Bronchial epithelial cell (primary cell): ENCODE measurements at regions not wholly inside any gene's neighbourhood (a gene's known extent, or its start where the extent isn't known, plus 50 kb on each side); places are given as distances from the start of the nearest gene placed in this dataset.

Source experiments
- DNase-seq: peaks from one replicate; pipeline ENCODE4 v3.0.0-alpha.2; 2010; ENCODE audit warnings: low read depth
- FAIRE-seq: peaks from 2 replicates; lab custom pipeline; 2011; peaks lifted over from hg19 to GRCh38; lab: Jason Lieb, UNC
- H3K27me3 ChIP-seq: 2 replicates; pipeline ENCODE4 v1.5.1; 2011; ENCODE audit warnings: low read length; ENCODE audit not compliant: control insufficient read depth, insufficient read depth
- H3K36me3 ChIP-seq: 2 replicates; pipeline ENCODE4 v1.5.1; 2011; ENCODE audit warnings: low read length; ENCODE audit not compliant: control insufficient read depth, insufficient read depth
- H3K4me3 ChIP-seq: 2 replicates; pipeline ENCODE4 v1.5.1; 2011; ENCODE audit warnings: mild to moderate bottlenecking, low read depth, low read length, control low read depth
- CTCF ChIP-seq: IDR thresholded peaks from 2 replicates; pipeline ENCODE4 v1.5.1; 2011; ENCODE audit warnings: mild to moderate bottlenecking, moderate library complexity, low read length, control low read depth, inconsistent platforms; ENCODE audit not compliant: insufficient read depth, severe bottlenecking

- no peak for DNase-seq
- FAIRE-seq: no peak
- TF ChIP-seq CTCF: no peak
- H3K36me3 ChIP-seq: no peaks in the 10 kb centered on the region
- H3K27me3 ChIP-seq: no peaks in the 10 kb centered on the region
- H3K4me3 ChIP-seq: no peak overlapping the region
These were observed 297.9 kb upstream of the EDIL3 start for GRCh38 chr5:84682531-84682930.

- Histone ChIP-seq H3K27me3 (no peaks in the 10 kb centered on the region), H3K4me3 (no peak overlapping the region), H3K36me3 (no peaks in the 10 kb centered on the region)
- DNase-seq (no peak), FAIRE-seq (no peak)
- no peak for TF ChIP-seq CTCF
These were observed 296.2 kb upstream of the EDIL3 start for GRCh38 chr5:84680908-84681307.

GRCh38 chr5:84673785-84674184 lies 289.1 kb upstream of the EDIL3 start:
- no peak for TF ChIP-seq CTCF
- no peaks in the 10 kb centered on the region for H3K27me3 ChIP-seq
- H3K4me3 ChIP-seq: no peak overlapping the region
- FAIRE-seq (no peak), DNase-seq (no peak)
- no peaks in the 10 kb centered on the region for H3K36me3 ChIP-seq

- DNase-seq (no peak), FAIRE-seq (no peak)
- no peak for TF ChIP-seq CTCF
- H3K36me3 ChIP-seq: no peaks in the 10 kb centered on the region
- no peak overlapping the region for H3K4me3 ChIP-seq
- no peaks in the 10 kb centered on the region for H3K27me3 ChIP-seq
These were observed 282.9 kb upstream of the EDIL3 start for GRCh38 chr5:84667576-84667975.

GRCh38 chr5:84650429-84650828 lies 265.7 kb upstream of the EDIL3 start:
- no peak for TF ChIP-seq CTCF
- Histone ChIP-seq H3K36me3 (no peaks in the 10 kb centered on the region), H3K4me3 (no peak overlapping the region), H3K27me3 (no peaks in the 10 kb centered on the region)
- DNase-seq (no peak), FAIRE-seq (no peak)

- Histone ChIP-seq H3K27me3 (no peaks in the 10 kb centered on the region), H3K36me3 (no peaks in the 10 kb centered on the region), H3K4me3 (no peak overlapping the region)
- DNase-seq: no peak
- FAIRE-seq: no peak
- TF ChIP-seq CTCF: no peak
These were observed 262.9 kb upstream of the EDIL3 start for GRCh38 chr5:84647581-84647980.
